GM13976 (cell line): ENCODE measurements at regions not wholly inside any gene's neighbourhood (a gene's known extent, or its start where the extent isn't known, plus 50 kb on each side); places are given as distances from the start of the nearest gene placed in this dataset.
A peak's percentile ranks its signal among the peaks of the same experiment; 100 is the strongest.

Experiments used
- DNase-seq: peaks from one replicate; pipeline ENCODE4 v3.0.0; 2012; ENCODE audit warnings: low spot score
- in situ Hi-C: fragments of 300-500 bp; cut with MboI; formaldehyde crosslinking; loops from one replicate; pipeline ENCODE4 v1.12.0; 2022; ENCODE audit warnings: low sequenced_read_pairs, mixed read lengths, inconsistent platforms; ENCODE audit not compliant: unreplicated experiment
- TF ChIP-seq, protein P1 (sequence below): IDR thresholded peaks from 2 replicates; pipeline ENCODE4 v1.5.1; 2012; ENCODE audit warnings: borderline replicate concordance, mild to moderate bottlenecking; ENCODE audit not compliant: insufficient read depth; ENCODE audit errors: extremely low read depth, missing control alignments, control extremely low read depth

DNA sequence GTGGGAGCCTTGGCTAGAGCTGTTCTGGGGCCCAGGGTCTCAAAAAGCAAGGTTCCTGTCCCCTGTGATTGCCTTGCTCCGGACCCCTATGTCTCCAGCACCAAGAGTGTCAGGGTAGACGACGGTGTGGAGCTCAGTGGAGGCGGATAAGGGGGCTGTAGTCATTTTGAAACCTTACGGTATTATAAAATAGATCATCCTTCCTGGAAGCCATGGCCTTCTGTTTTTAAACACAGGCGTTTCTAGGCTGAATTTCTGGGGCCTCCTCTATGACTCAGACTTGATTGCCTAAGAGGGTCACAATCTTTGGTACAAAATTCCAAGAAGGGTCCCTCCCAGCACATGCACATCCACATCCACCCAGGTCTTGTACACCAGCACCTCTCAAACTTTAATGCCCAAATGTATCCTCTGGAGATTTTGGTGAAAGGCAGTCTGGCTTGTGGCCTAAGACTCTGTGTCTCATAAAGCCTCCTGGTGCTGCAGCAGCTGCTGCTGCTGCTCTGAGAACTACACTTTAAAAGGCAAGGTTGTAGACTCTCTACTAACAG lies 70.5 kb upstream of the XCR1 start:
- in situ Hi-C loops = loop anchor here (10.0 kb wide), 1 partner anchor 87 kb away; no protein-coding TSS in a partner anchor
- peak; percentile 47 for DNase-seq
- TF ChIP-seq, protein P1, sequence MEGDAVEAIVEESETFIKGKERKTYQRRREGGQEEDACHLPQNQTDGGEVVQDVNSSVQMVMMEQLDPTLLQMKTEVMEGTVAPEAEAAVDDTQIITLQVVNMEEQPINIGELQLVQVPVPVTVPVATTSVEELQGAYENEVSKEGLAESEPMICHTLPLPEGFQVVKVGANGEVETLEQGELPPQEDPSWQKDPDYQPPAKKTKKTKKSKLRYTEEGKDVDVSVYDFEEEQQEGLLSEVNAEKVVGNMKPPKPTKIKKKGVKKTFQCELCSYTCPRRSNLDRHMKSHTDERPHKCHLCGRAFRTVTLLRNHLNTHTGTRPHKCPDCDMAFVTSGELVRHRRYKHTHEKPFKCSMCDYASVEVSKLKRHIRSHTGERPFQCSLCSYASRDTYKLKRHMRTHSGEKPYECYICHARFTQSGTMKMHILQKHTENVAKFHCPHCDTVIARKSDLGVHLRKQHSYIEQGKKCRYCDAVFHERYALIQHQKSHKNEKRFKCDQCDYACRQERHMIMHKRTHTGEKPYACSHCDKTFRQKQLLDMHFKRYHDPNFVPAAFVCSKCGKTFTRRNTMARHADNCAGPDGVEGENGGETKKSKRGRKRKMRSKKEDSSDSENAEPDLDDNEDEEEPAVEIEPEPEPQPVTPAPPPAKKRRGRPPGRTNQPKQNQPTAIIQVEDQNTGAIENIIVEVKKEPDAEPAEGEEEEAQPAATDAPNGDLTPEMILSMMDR = no peak

DNA sequence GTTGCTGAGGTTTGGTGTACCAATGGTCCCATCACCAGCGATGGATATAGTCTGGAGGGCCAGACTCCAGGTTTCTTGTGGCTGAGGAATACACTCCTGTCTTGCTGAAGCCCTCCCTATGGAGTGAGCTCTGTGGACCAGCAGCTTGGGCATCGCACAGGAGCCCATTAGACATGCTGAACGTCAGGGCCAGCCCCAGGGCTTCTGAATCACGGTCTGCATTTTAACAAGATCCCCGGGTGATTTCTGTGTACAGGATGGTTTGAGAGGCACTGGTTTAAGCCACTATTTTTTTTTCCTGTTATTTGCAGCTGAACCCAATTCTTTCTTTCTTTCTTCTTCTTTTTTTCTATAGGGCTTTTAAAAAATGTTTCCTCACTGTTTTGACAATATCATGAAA lies 69.5 kb upstream of the XCR1 start:
- in situ Hi-C loops = loop anchor here (10.0 kb wide), 1 partner anchor 88 kb away; no protein-coding TSS in a partner anchor
- DNase-seq = no peak
- TF ChIP-seq, protein P1 = no peak

DNA sequence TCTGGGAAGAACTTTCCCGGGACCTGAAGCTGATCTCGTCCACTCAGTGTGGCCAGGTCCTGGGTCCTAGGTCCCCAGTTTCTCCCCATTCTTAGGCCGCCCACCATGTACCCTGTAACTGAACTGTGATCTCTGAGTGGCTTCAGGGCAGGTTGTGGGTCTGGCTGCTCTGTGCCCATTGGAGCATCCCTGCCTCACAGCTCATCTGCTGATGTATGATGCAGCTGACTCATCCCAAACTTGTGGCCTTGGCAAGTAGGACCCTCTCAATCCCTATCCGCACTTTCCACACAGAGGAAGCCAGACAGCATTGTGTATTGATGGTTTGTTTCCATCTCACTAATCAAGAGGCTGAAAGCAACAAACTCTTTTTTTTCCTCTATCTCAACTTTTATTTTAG lies 69.1 kb upstream of the XCR1 start:
- DNase-seq = no peak
- in situ Hi-C loops = loop anchor here (10.0 kb wide), 1 partner anchor 88 kb away; no protein-coding TSS in a partner anchor
- TF ChIP-seq, protein P1 = no peak

DNA sequence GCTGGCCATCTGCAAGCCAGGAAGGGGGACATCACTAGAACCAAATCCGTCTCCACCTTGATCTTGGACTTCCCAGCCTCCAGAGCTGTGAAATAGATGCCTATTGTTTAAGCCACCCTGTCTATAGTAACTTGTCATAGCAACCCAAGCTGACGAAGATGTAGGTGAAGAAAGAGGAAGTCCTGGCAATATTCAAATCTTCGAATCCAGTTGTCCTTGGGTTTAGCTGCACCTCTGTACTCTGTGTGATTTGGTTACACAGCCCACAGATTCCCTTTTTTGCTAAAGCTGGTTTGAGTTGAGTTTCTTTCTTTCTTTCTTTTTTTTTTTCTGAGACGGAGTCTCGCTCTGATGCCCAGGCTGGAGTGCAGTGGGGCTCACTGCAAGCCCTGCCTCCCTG lies 68.0 kb upstream of the XCR1 start:
- peak; percentile 58 for DNase-seq
- in situ Hi-C loops = loop anchor here (10.0 kb wide), 1 partner anchor 89 kb away; no protein-coding TSS in a partner anchor

DNA sequence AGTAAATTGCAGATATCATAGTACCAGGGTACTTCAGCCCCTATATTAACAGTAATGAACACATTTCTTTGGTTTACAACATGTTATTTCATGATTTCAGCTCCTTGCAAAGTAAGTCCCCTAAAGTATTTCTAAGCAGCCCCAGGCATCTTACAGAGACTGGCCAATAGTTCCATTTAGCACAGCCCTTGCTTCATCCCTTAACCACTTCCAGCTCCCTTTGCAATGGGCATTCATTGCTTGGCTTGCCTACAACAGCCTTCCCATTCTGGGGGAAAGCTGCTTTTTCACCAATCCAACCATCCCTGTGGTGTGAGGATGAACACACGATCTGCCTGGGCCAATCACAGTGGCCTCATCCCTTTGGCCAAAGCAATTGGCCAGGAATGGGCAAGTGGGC lies 67.2 kb upstream of the XCR1 start:
- in situ Hi-C loops = loop anchor here (10.0 kb wide), 1 partner anchor 90 kb away; no protein-coding TSS in a partner anchor
- TF ChIP-seq, protein P1 = no peak
- no peak for DNase-seq

More for the DNA sequence above, 68.0 kb upstream of the XCR1 start:
- TF ChIP-seq, protein P1 = no peak

DNA sequence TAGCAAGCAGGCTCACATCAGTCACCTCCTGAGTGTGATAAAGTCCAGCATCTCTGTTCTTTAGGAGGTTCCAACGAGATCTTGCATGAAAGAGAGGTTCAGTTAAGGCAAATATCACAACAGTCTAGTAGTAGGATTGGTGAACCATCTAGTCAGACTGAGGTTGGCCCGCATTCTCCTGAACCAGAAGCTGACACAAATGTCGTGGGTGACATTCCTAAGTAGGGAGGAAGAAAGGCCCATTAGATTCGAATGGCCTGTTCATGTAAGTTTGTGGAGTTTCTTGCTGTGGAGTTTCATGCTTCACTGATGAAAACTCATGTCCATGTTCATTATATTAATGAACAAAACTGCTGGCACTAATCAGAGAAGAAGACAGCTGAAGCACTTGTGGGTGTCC lies 66.7 kb upstream of the XCR1 start:
- TF ChIP-seq, protein P1 = no peak
- no peak for DNase-seq
- in situ Hi-C loops = loop anchor here (10.0 kb wide), 1 partner anchor 91 kb away; no protein-coding TSS in a partner anchor
